ENCODE measurements at regions not wholly inside any gene's neighbourhood (a gene's known extent, or its start where the extent isn't known, plus 50 kb on each side); places are given as distances from the start of the nearest gene placed in this dataset.

DNA sequence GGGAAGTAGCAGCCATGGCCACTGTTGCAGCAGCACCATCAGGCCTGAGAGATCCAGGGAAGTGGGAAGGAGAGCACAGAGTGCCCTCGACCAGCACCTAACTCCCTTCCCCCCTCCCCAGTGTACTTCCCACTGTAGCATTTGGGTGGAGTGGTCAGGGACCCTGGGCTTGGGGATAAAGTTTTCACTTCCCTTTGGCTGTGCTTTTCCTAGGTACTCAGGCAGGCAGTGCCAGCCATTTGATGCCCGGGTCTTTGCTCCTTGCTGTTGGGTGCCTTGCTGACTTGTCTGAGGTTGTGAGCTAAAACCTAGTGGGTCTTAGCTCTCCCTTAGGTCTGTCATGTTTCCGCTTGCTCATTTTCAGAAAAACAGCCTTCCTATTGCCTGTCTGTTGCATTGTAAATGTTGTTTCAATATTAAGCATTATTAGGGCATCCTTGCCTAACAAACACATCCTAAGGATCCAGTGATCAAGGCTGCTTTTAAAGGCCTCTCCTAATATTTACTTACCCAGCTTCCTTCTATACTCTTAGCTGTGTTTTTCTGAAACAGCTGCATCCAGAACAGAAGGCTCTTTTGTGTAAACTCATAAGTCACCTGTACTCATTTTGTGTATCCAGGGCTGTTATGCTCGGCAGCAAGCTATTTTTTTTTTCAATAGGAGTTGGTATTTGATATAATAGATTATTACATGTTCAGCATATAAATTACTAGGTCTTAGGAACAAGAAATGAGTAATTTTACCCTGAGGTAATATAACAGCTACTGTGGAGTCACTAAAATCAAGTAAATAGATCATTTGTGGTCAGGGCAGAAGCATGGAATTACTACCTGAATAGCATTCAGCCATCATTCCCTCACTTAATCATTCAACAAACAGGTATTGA, 418.6 kb upstream of the PROX1 start:
- H3K9ac ChIP-seq (ENCODE audit: low read length), result no peak overlapping the region
- H3K9me3 ChIP-seq (ENCODE audit: insufficient read depth, low read length), result peaks cover 6% of the 10 kb centered on the region; the same call in 1 of the 2 replicates
- H3K4me2 ChIP-seq (ENCODE audit: low read length), result no peak overlapping the region
- no peak overlapping the region for H3K4me3 ChIP-seq (ENCODE audit: low read length)
- no peaks in the 10 kb centered on the region for H3K79me2 ChIP-seq (ENCODE audit: low read length)
- no peak for TF ChIP-seq EZH2phosphoT487 (IDR thresholded peaks at IDR 0.05; ENCODE audit: low read depth)
- TF ChIP-seq CTCF (IDR thresholded peaks at IDR 0.05; ENCODE audit: low read depth, low read length), result no peak
- H3K27ac ChIP-seq (ENCODE audit: low read length), result no peak overlapping the region
- H3K4me1 ChIP-seq (ENCODE audit: low read length), result no peaks in the 10 kb centered on the region
- no peaks in the 10 kb centered on the region for H3K36me3 ChIP-seq (replicated peaks; ENCODE audit: low read depth, low read length)
- H3K27me3 ChIP-seq (ENCODE audit: low read depth, low read length), result peaks cover 11% of the 10 kb centered on the region; the same call in 1 of the 2 replicates
- no peaks in the 10 kb centered on the region for H4K20me1 ChIP-seq (ENCODE audit: insufficient read depth, low read length)
- H2AFZ ChIP-seq (ENCODE audit: low read depth, low read length), result no peak overlapping the region

DNA sequence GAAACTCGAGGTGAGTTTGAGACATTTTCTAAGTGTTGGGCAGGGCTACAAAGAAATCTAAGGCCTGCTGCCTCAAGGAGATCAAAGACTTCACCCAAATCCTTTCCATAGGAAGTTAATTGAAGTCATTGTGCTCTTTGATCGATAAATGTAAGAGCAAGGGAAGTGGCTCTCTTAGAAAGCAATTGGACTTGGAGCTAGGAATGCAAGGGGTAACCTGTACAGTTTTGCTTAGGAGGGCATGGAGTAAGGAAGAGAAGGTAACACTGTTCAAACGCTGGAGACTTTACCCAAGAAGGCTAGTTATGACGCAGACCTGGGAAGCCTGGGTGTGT, 418.0 kb upstream of the PROX1 start:
- Histone ChIP-seq H4K20me1 (ENCODE audit: insufficient read depth, low read length) (no peaks in the 10 kb centered on the region), H3K4me2 (ENCODE audit: low read length) (no peak overlapping the region), H3K36me3 (replicated peaks; ENCODE audit: low read depth, low read length) (no peaks in the 10 kb centered on the region), H3K4me3 (ENCODE audit: low read length) (no peak overlapping the region), H3K27ac (ENCODE audit: low read length) (no peak overlapping the region), H2AFZ (ENCODE audit: low read depth, low read length) (no peak overlapping the region), H3K79me2 (ENCODE audit: low read length) (no peaks in the 10 kb centered on the region), H3K4me1 (ENCODE audit: low read length) (no peaks in the 10 kb centered on the region), H3K9ac (ENCODE audit: low read length) (no peak overlapping the region), H3K9me3 (ENCODE audit: insufficient read depth, low read length) (peaks cover 1% of the 10 kb centered on the region; the same call in 1 of the 2 replicates), H3K27me3 (ENCODE audit: low read depth, low read length) (peaks cover 11% of the 10 kb centered on the region; the same call in 1 of the 2 replicates)
- no peak for TF ChIP-seq EZH2phosphoT487 (IDR thresholded peaks at IDR 0.05; ENCODE audit: low read depth)
- TF ChIP-seq CTCF (IDR thresholded peaks at IDR 0.05; ENCODE audit: low read depth, low read length), result no peak

DNA sequence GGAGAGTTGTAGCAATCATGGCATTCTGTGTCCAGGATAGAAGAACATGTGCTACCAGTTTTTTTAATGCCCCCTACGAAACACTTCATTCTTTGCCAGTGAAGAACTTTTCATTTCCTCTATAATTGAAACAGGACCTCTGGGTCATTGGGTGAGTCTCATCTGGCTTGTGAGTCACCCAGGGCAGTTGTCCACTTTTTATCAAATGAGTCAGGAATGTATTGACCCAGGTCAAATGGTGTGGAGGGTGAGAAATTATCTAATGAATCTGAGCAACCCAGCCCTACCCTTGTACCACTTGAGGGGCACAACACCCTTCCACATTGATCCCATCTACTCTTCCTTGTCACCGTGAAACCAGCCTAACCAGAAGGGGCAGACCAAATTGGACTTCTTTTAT, 417.3 kb upstream of the PROX1 start:
- H3K9me3 ChIP-seq (ENCODE audit: insufficient read depth, low read length), result no peaks in the 10 kb centered on the region; the same call in 1 of the 2 replicates
- H3K36me3 ChIP-seq (replicated peaks; ENCODE audit: low read depth, low read length), result no peaks in the 10 kb centered on the region
- no peaks in the 10 kb centered on the region for H3K79me2 ChIP-seq (ENCODE audit: low read length)
- H3K4me2 ChIP-seq (ENCODE audit: low read length), result no peak overlapping the region
- no peak overlapping the region for H3K9ac ChIP-seq (ENCODE audit: low read length)
- H3K4me3 ChIP-seq (ENCODE audit: low read length), result no peak overlapping the region
- H3K4me1 ChIP-seq (ENCODE audit: low read length), result no peaks in the 10 kb centered on the region
- no peak overlapping the region for H3K27ac ChIP-seq (ENCODE audit: low read length)
- H3K27me3 ChIP-seq (ENCODE audit: low read depth, low read length), result peaks cover 11% of the 10 kb centered on the region; the same call in 1 of the 2 replicates
- no peak for TF ChIP-seq EZH2phosphoT487 (IDR thresholded peaks at IDR 0.05; ENCODE audit: low read depth)
- TF ChIP-seq CTCF (IDR thresholded peaks at IDR 0.05; ENCODE audit: low read depth, low read length), result no peak
- no peak overlapping the region for H2AFZ ChIP-seq (ENCODE audit: low read depth, low read length)
- H4K20me1 ChIP-seq (ENCODE audit: insufficient read depth, low read length), result no peaks in the 10 kb centered on the region

DNA sequence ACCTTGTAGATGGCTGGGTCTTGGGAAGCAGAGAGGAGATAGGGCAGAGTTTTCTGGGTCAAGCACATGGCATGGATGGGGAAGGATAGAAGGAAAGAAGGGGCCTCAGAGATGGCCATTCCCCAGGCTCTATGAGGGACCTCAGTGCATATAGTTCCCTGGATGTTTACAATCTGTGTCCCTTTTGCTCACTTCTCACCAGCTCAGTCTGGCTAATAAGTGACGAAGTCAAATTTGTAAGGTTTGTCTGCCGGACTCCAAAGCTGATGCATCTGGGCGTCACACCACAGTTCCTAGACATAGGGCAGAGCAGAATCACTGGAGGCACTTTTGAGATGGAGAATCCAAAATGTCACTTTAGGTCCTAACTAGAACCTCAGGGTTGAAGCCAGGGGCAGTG, 416.4 kb upstream of the PROX1 start:
- Histone ChIP-seq H3K79me2 (ENCODE audit: low read length) (no peaks in the 10 kb centered on the region), H3K36me3 (replicated peaks; ENCODE audit: low read depth, low read length) (no peaks in the 10 kb centered on the region), H3K27me3 (ENCODE audit: low read depth, low read length) (peaks cover 11% of the 10 kb centered on the region; the same call in 1 of the 2 replicates), H3K4me2 (ENCODE audit: low read length) (no peak overlapping the region), H4K20me1 (ENCODE audit: insufficient read depth, low read length) (no peaks in the 10 kb centered on the region), H3K4me1 (ENCODE audit: low read length) (no peaks in the 10 kb centered on the region), H3K27ac (ENCODE audit: low read length) (no peak overlapping the region), H3K9ac (ENCODE audit: low read length) (no peak overlapping the region), H2AFZ (ENCODE audit: low read depth, low read length) (no peak overlapping the region), H3K4me3 (ENCODE audit: low read length) (no peak overlapping the region), H3K9me3 (ENCODE audit: insufficient read depth, low read length) (no peaks in the 10 kb centered on the region; the same call in 1 of the 2 replicates)
- TF ChIP-seq CTCF (IDR thresholded peaks at IDR 0.05; ENCODE audit: low read depth, low read length) (no peak), EZH2phosphoT487 (IDR thresholded peaks at IDR 0.05; ENCODE audit: low read depth) (no peak)
